HG03060 (cell line): ENCODE measurements at regions not wholly inside any gene's neighbourhood (a gene's known extent, or its start where the extent isn't known, plus 50 kb on each side); places are given as distances from the start of the nearest gene placed in this dataset.
"Not testable (repeated sequence)": the region's sequence is repeated elsewhere in the genome, so short reads cannot be mapped to it uniquely, and the experiment has no call there.

Source experiments
- ATAC-seq: cut with Tn5 transposase; IDR thresholded peaks from one replicate; pipeline ENCODE4 v1.9.1; 2021; ENCODE audit warnings: low read depth, moderate number of reproducible peaks; ENCODE audit not compliant: unreplicated experiment

DNA sequence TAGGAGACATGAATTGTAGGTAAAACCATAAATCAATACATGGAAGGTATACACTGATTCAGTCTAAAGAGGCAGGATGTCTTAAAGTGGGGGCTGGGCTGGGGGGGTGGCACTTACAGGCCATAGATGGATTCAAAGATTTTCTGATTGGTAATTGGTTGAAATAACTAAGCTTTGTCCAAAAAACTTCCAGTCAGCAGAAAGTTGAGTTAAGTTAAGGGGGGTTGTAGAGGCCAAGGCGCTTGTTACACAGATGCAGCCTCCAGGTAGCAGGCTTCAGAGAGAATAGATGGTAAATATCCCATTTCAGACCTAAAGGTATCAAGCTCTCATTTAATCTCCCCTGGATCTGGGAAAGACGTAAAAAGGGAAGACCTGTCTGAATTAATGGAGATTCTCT is 233.6 kb upstream of the NRXN1 start:
- no peak for ATAC-seq

DNA sequence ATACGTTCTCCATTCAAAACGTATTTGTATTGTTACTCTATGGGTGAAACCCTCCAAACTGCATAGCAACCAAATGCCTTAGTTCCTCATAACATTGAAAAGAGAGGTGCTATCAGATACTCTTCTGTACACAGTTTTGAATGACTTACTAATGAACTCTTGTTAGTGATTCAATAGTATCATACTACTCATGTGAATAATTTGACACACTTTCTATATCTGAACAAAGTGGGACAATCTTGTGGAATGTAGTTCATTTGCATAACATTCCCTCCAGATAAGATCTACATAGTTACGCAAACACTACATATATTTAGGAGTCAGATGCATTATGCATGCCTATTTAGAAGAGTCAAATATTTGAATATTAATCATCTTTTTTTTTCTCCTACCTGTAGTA is 232.0 kb upstream of the NRXN1 start:
- no peak for ATAC-seq

- ATAC-seq: not testable (repeated sequence)
These were observed 231.2 kb upstream of the NRXN1 start for GRCh38 chr2:51263101-51263500.

DNA sequence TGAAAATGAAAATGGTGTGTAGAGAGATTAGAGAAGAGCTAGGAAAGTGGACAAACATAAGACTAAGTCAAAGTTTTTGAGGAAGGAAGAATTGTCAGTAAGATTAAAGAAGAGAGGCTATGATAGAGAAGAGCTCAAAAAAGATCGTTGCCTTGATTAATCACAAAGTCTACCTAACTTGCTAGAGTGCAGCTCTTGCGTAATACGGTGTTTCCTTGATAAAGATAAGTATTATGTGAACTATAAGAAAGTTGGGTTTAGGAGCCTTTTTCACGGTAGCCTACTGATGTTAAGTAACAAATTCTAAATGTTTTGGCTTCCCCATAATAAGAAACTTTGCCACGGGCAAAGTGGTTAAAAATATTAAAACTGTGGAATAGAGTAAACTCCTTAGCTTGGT is 226.4 kb upstream of the NRXN1 start:
- no peak for ATAC-seq

DNA sequence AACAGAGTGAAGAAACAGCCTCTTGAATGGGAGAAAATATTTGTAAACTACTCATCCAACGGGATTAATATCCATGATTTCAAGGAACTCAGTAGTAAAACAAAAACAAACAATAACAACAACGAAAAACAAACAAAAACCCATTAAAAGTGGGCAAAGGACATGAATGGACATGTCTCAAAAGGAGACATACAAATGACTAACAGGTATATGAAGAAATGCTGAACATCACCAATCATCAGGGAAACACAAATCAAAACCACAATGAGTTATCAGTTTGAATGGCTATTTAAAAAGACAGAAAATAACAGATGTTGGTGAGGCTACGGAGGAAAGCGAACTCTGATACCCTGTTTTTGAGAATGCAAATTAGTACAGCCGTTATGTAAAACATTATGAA is 224.8 kb upstream of the NRXN1 start:
- no peak for ATAC-seq

GRCh38 chr2:51251356-51251755 is 219.4 kb upstream of the NRXN1 start:
- no peak for ATAC-seq

- ATAC-seq: no peak
These were observed 215.4 kb upstream of the NRXN1 start for GRCh38 chr2:51247252-51247805.

DNA sequence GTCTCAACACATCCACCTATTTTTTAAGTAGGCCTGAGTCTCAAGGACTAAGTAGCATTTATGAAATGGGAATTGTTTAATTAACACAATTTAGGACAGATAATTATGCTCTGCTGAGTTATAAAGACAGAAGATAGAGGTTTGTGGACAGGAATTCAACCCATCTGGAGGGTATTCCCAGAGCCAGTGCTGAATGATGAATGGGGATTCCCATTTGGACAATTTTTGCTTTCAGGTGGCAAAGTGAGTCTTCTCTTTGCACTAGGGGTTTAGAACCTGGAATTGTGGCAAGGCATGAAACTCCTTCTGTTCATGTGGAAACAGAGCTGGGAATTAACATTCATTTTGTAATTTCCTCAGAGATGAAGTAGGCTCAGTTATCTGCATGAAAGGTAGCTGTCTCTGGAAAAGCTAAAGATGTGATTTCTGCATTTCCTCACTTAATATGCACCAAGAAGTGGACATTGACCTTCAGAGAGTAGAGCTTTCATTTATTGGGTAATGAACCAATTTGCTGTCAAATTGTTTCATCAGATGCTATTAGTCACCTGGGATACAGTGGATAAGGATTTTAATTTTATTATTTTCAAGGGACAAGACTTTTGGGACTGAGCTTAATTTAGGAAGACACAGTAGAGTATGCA is 212.1 kb upstream of the NRXN1 start:
- ATAC-seq: no peak

GRCh38 chr2:51237626-51238271 is 205.8 kb upstream of the NRXN1 start:
- ATAC-seq: no peak

GRCh38 chr2:51232027-51232426 is 200.1 kb upstream of the NRXN1 start:
- ATAC-seq: no peak

GRCh38 chr2:51231071-51231470 is 199.1 kb upstream of the NRXN1 start:
- ATAC-seq: no peak

- ATAC-seq: no peak
These were observed 193.4 kb upstream of the NRXN1 start for GRCh38 chr2:51225377-51225776.

GRCh38 chr2:51224790-51225189 is 192.9 kb upstream of the NRXN1 start:
- ATAC-seq: no peak

GRCh38 chr2:51222106-51222505 is 190.2 kb upstream of the NRXN1 start:
- ATAC-seq: no peak

- no peak for ATAC-seq
These were observed 188.7 kb upstream of the NRXN1 start for GRCh38 chr2:51220606-51221005.

GRCh38 chr2:51220080-51220479 is 188.1 kb upstream of the NRXN1 start:
- no peak for ATAC-seq

- ATAC-seq: no peak
These were observed 187.5 kb upstream of the NRXN1 start for GRCh38 chr2:51219468-51219867.

GRCh38 chr2:51218047-51218446 is 186.1 kb upstream of the NRXN1 start:
- no peak for ATAC-seq

- ATAC-seq: no peak
These were observed 181.9 kb upstream of the NRXN1 start for GRCh38 chr2:51213826-51214225.

GRCh38 chr2:51212374-51212773 is 180.4 kb upstream of the NRXN1 start:
- no peak for ATAC-seq

DNA sequence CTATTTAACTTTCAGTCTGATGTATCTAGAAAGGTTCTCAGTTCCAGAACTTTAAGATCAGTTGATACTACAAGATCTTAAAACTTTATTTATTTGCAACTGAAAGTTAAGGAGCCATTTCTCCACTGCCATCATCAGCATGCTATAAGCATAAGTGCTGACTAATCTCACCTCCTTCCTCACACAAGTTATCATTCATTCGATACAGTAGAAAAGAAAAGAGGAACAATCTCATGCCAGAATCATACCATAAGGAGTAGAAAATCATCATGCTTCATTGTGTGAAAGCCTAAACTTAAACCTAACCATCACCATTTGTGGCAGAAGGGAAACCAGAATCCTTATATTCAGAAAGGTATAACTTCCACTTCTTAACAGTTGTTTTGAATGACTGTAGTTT is 176.6 kb upstream of the NRXN1 start:
- ATAC-seq: no peak

DNA sequence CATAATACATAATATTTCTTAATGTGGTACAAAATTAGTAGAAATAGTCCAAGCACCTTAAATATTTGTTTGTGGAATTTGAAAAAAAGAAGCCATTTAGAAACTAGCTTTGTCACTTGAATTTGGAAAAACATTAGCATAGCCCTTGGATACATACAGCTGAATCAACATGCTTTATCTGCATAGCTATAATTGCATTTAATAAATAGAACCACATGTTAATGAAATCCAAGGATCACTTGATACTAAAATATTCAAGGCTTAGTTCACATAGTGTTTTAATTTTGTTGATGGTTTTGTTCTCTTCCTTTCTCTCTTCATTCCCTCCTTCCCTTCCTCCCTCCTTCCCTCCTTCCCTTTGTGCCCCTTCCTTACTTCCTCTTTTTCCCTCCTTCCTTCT is 169.4 kb upstream of the NRXN1 start:
- ATAC-seq: no peak
